GM19238 (cell line): ENCODE measurements at regions not wholly inside any gene's neighbourhood (a gene's known extent, or its start where the extent isn't known, plus 50 kb on each side); places are given as distances from the start of the nearest gene placed in this dataset.
"Not testable (repeated sequence)": the region's sequence is repeated elsewhere in the genome, so short reads cannot be mapped to it uniquely, and the experiment has no call there.

Experiments
- DNase-seq: peaks from one replicate; pipeline ENCODE4 v3.0.0; 2011; ENCODE audit warnings: low spot score; ENCODE audit not compliant: insufficient read length

GRCh38 chr5:19002111-19002510 lies 985.9 kb downstream of the CDH18 start:
- DNase-seq, result no peak

GRCh38 chr5:19018822-19019221 lies 969.2 kb downstream of the CDH18 start:
- no peak for DNase-seq

- DNase-seq, result no peak
Observed at GRCh38 chr5:19031491-19031890, 956.5 kb downstream of the CDH18 start.

- no peak for DNase-seq
Observed at GRCh38 chr5:19035816-19036215, 952.2 kb downstream of the CDH18 start.

GRCh38 chr5:19042106-19042505 lies 945.9 kb downstream of the CDH18 start:
- DNase-seq, result no peak

GRCh38 chr5:19044311-19044710 lies 943.7 kb downstream of the CDH18 start:
- no peak for DNase-seq

GRCh38 chr5:19044931-19045695 lies 942.9 kb downstream of the CDH18 start:
- no peak for DNase-seq

- DNase-seq, result no peak
Observed at GRCh38 chr5:19047277-19047676, 940.7 kb downstream of the CDH18 start.

GRCh38 chr5:19048726-19049125 lies 939.3 kb downstream of the CDH18 start:
- DNase-seq, result no peak

GRCh38 chr5:19058216-19058615 lies 929.8 kb downstream of the CDH18 start:
- no peak for DNase-seq

- no peak for DNase-seq
Observed at GRCh38 chr5:19064094-19064493, 923.9 kb downstream of the CDH18 start.

- DNase-seq, result no peak
Observed at GRCh38 chr5:19067741-19068140, 920.3 kb downstream of the CDH18 start.

GRCh38 chr5:19098434-19098833 lies 889.6 kb downstream of the CDH18 start:
- no peak for DNase-seq

GRCh38 chr5:19099195-19099594 lies 888.8 kb downstream of the CDH18 start:
- DNase-seq, result no peak

GRCh38 chr5:19104948-19105347 lies 883.1 kb downstream of the CDH18 start:
- DNase-seq, result no peak

- no peak for DNase-seq
Observed at GRCh38 chr5:19122923-19123322, 865.1 kb downstream of the CDH18 start.

GRCh38 chr5:19125956-19126713 lies 861.9 kb downstream of the CDH18 start:
- no peak for DNase-seq

- no peak for DNase-seq
Observed at GRCh38 chr5:19140276-19140675, 847.7 kb downstream of the CDH18 start.

- DNase-seq, result not testable (repeated sequence)
Observed at GRCh38 chr5:19141937-19142524, 846.0 kb downstream of the CDH18 start.

- DNase-seq, result not testable (repeated sequence)
Observed at GRCh38 chr5:19142713-19143414, 845.1 kb downstream of the CDH18 start.

- DNase-seq, result no peak
Observed at GRCh38 chr5:19143935-19144334, 844.1 kb downstream of the CDH18 start.

- DNase-seq, result no peak
Observed at GRCh38 chr5:19169426-19169825, 818.6 kb downstream of the CDH18 start.
